NCI-H2227 (cell line): ENCODE measurements at regions not wholly inside any gene's neighbourhood (a gene's known extent, or its start where the extent isn't known, plus 50 kb on each side); places are given as distances from the start of the nearest gene placed in this dataset.
A peak's percentile ranks its signal among the peaks of the same experiment; 100 is the strongest.
"Not testable (repeated sequence)": the region's sequence is repeated elsewhere in the genome, so short reads cannot be mapped to it uniquely, and the experiment has no call there.

Experiments
- DNase-seq: peaks from one replicate; lab custom pipeline; 2025; ENCODE audit not compliant: unreplicated experiment; lab: John Stamatoyannopoulos, UW

DNA sequence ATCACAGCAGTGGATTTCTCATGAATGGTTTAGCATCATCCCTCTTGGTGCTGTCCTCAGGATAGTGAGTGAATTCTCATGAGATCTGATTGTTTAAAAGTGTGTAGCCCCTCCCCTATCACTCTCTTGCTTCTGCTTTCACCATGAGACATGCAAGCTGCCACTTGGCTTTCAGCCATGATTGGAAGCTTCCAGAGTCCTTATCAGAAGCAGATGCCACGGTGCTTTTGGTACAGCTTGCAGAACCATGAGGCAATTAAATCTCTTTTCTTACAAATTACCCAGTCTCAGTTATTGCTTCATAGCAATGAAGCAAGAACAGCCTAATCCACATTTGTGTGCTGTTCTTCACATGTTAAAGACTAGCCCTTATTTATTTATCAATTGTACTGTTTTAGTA, 495.2 kb upstream of the EPHA6 start:
- no peak for DNase-seq

DNA sequence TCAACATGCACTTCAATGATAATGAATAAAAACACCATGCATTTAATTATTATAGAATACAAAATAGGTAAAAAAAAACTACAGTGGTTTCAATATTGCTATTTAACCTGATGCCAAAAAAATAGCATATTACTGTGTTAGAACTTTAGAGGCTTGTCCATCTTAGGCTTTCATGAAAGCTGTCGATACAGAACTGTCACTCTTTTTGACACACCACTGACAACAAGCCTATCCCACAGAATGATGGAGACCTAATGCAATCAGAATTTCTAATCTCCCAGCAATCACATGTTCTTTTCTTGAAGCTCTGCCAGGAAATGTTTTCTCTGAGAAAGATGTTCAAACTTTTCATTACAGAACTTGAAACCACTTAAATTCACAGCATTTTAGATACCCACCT, 490.3 kb upstream of the EPHA6 start:
- no peak for DNase-seq

DNA sequence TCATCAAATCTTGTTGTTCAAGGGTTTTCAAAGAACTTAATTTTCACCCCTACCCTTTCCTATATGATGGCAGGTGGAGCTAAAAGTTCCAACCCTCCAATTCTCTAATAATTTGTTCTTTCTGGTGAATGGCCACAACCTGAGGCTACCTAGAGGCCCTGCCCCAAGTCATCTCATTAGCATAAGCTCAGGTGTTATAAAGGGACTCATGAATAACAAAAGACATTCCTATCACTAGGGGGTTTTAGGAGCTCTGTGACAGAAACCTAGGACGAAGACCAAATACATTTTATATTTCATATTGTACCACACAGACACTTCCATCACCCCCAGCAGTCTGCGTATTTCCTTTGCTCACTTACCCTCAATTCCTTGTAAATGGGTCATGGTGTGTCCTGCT, 483.6 kb upstream of the EPHA6 start:
- no peak for DNase-seq

DNA sequence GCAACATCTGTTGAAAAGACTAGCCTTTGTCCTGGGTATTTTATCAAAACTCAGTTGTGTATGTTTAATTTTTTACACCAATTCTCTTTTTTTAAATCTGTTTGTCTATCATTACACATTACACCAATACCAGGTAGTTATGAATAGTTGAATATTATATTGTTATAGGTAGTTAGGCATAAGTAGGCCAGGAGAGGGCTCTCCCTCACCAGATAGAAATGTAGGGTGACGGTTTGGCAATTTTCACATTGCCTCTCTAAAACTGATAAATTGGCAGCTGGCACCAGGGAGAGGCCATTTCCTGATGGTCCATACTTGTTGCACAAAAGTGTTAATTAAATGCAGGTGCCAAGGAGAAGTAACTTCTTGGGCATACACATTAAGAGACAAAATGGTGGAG, 483.1 kb upstream of the EPHA6 start:
- no peak for DNase-seq

DNA sequence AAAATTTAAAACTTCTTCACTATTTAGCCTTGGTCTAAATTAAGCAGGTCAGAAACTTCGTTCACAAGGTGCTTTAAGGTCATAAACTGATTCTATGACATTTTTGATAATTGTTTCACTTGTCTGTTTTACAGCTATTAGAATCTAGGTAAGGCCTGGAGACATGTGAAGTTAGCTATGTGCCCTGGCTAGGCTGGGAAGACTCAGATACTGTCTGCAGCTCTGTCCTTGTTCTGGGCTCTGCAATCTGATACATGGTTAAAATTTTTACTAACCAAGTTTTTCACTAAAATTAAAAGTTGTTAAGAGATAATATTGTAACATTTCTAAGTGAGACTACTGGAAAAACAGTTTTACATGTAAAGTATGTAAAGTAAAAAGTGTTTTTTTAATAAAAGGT, 479.6 kb upstream of the EPHA6 start:
- DNase-seq: no peak

DNA sequence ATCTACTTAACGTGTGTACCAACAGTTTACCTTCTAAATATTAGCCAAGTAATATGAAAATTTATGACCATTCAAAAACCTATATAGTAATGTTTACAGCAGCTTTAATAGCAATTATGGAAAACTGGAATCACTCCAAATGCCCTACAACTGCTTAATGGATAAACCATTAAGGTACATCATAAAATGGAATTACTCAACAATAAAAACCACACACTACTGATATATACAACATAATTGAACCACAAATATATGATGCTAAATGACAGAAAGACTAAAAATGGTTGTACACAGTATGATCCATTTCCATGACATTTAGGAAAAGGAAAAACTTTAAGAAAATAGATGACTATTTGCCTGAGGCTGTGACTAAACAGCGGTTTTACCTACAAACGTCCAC, 467.1 kb upstream of the EPHA6 start:
- DNase-seq: no peak

DNA sequence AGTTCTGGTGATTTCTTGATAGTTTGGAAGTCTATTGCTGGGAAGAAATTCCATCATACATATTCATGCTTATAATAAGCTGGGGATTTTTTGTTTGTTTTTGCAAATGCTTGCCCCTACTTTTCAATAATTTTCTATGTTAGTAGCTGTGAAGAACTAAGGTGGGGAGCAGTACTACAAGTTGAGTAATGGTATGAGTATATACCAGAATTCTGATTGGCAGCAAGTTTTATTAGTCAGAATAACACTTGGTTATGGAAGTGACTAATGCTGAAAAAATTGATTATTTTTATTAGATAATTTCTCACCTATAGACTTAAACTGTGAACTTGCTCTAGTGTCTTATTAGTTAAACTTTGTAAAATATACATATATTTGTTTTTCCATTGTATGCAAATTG, 462.8 kb upstream of the EPHA6 start:
- DNase-seq: not testable (repeated sequence)

DNA sequence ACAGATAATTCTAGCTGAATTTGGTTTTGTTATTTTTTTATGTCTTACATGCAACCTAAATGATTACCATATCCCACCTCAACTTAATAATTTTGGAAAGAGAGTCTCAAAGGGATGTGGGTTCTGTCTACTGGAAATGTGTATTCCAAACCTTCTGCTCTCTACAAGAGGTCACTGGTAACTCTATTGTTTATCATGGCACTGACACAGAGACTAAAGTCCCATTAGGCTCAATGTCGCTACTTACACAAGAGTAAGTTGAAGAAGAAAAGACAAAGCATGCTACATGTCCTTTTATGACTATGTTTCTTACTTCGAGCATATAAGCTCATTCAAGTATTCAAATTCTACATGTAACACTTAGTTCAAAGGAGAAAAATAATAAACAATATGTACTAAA, 460.3 kb upstream of the EPHA6 start:
- no peak for DNase-seq

DNA sequence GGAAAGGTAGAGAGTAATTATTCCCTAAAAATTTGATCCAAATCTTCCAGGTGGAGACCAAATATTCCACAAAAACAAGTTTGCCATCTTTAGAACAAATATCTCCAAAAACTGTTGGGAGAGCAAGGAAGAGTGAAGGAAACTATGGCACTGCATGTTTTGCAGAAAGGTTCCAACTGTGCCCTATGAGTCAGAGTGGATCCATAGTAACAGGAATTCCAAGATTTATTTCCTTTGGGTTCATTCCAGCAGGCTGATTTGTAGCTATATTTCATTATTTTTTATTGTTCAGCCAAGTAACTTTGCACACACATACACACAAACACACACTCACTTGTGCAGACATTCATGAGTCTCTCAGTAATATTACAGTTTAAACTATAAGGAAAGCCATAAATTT, 459.7 kb upstream of the EPHA6 start:
- DNase-seq: no peak

DNA sequence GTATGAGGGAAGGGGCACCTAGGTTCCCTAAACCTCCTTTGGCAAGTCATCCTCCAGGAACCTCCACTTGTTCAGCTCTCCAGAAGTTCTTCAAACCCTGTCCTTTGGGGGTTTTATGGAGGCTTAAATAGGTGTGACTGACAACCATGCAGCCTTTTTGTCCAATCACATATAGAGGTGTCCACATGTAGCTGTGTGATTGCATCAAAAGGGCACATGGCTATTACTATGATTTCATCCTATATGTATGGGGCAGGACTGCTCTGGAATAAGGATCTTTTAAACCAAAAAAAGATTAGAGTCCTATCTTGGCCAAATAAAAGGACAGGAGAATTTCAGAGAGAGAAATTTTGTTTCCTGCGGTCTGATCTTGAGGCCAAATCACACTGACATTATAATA, 453.2 kb upstream of the EPHA6 start:
- no peak for DNase-seq

DNA sequence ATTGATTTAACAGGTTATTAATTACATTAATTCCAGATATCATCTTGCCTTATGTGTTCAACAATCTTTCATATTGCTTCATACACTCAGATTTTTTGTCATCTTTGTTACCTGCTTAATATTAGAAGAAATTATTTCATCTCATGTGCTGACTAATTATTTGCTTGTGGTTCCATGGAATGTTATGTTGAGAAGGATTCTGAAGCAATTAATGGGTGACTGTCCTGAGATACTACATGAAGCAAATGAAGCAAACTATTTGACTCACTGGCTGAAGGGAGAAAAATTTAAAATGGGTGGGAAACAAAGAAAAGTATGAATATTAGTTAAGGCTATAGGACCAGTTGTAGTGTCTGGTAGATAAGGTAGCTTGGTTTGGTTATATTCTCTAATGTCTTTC, 443.8 kb upstream of the EPHA6 start:
- DNase-seq: no peak

DNA sequence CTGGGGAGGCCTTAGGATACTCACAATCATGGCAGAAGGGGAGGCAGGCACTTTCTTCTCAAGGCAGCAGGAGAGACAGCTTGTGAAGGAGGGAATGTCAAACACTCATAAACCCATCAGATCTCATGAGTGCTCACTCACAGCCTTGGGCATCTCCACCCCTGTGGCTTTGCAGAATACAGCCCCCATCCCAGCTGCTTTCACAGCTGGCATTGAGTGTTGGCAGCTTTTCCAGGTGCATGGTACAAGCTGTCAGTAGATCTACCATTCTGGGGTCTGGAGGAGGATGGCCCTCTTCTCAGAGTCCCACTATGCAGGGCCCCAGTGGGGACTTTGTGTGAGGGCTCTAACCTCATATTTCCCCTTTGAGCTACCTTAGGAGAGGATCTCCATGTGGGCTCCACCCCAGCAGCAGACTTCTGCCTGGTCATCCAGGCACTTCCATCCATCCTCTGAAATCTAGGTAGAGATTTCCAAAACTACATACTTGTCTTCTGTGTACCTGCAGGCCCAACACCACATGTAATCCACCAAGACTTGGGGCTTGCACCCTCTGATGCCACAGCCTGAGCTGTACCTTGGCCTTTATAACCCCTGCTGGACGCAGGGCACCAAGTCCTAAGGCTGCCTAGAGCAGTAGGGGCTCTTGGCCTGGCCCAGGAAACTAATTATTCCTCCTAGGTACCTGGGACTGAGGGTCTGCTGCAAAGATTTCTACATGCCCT, 404.2 kb upstream of the EPHA6 start:
- DNase-seq: no peak

DNA sequence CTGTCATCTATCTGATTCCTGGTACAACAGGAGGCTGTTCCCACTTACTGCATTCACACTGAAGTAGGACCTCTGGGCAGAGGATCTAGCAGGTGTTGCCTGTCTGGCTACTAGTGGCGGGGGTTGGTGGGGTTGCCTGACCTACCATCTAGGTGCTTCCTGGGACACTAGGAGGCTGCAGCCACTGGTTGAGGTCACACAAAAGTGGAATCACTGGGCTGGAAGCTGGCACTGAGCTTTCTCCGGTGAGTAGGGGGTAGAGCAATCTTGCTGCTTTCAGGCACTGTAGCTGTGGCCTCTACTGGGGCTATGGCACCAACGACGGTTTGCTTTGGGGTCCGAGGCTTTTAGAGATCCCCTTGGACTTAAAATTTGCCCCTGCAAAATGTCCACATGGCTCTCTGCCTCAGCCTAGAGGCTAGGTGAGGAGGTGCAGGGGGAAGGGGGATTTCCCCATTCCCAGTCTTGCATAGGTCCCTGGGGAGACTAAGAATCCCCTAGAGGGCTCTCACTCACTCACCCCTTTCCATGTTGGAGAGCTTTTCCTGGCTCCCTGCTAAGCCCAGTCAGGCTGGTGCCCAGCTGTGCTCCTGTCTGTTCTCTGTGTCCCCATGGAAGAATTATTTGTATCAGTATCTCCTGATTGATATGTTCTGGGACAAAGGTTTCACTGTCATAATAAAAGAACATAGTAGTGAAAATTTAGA, 397.7 kb upstream of the EPHA6 start:
- DNase-seq: no peak

DNA sequence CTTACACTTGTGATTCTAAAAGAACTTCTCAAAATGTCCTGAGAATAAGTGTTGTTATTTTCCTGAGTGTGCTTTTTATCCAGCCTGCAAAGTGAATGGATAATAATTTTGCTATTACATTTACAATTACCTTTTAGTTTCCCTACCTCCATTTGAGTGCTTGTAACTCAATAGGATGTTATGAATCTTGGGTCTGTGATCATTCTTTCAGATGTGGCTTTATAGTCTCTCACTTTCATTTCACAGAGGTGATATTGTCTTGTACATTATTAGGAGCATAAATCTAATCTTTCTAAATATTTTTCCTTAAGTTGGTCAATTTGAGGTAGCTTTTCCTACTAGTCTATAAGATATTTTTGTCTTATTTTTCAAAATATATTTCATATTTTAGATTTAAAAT, 386.3 kb upstream of the EPHA6 start:
- no peak for DNase-seq

DNA sequence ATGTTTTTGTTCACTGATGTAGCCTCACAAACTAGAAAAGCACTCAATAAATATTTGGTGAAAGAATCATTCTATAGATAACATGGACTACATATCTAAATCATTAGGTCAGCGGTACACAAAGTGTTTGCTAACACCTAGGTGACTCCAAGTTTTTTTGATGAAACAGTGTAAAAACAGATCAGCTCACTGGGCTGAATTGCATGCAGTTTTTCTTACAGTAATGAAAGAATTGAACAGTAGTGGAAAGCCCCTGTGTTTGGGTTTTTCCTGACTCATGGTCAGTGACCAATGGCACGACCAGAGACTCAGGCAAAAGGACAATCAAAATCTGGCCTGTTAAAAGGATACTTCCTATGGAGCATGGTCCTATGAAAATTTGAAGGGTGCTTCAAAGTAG, 384.3 kb upstream of the EPHA6 start:
- DNase-seq: no peak

DNA sequence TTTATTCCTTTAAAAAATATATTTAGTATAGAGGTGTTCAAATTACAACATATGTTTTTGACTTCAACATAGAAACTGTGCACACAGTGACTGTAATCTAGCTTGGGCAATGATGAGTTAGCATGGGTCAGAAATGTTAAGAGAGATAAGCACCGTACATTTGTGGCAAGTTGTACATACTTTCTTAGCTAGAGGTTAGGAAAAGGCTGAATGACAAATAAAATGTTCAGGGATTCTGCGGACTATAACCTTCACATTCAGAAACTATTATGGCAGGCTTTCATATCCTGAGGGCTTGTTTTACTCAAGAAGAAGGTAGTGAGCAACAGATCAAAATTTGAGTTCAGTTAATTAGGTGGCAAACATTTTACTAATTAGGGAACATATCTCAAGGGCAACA, 379.7 kb upstream of the EPHA6 start:
- DNase-seq: no peak

DNA sequence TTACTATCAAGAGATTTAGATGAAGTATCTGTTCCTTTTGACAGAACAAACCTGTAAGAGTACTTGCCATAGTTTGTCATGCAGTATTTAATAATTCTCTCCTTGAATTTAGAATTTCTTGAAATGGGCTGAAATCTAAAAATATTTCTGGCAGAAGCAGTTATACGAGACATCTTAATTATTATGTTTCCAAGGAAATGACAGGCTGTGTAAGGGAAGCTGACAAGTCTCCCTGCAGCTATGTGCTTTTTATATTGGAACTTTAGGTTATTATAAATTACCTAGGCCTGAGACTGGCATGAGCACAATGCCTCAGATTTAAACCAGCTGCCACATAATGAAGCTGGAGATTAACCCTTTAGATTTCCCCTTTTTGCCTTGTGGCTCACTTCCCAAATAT, 365.0 kb upstream of the EPHA6 start:
- peak; percentile 61 for DNase-seq

DNA sequence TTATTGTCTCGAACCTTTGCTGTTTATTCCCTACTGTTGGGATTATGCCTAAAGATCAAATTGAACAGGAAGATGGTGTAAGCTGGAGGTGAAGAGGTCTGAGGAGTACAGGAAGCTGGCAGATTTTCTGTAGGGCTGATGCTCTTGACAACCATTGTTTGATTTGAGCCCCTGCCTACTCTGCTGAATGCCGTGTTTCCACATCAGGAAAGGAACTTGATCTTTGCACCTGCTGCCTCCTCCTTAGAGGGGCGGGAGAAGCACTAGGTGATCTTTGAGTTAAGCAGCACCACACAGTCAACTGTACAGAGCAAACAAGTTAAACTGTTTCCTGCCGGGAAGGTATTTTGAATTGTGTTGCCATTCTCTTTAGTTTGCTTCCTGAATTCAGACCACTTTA, 364.6 kb upstream of the EPHA6 start:
- DNase-seq: peak; percentile 61

DNA sequence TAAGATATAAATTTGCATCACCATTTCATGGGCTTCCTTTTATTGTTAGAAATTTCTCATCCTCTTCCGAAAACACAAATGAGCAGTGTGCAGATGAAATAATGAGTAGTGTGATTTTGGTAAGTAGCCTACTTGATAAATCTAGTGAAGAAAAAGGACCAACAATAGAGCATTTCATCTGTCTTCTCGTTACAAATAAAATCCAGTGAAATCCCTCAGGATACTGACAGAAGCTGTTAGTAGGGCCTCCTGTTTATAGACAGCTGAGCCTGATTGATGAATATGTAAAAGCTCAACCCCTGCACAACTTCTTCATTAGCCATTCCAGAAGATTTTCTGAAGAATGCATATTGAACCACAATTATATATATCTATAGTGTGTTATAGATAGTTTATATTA, 363.7 kb upstream of the EPHA6 start:
- DNase-seq: no peak

DNA sequence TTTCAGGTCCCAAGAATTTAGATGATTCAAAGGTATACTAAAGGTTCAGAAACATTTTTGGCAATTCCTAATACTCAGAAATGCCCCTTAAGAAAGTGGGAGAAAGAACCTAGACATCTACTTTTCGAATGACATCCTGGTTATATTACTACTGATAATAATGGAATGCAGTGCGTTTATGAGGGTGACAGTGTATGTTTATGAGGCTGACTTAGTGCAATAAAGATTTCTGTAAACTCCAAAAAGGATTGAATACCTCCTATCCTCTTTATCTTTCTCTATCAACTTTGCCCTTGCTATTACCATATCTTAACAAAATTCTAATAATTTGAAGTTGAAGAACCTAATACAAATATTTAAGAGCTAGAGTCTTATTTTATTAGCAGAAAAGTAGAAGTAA, 348.9 kb upstream of the EPHA6 start:
- no peak for DNase-seq

DNA sequence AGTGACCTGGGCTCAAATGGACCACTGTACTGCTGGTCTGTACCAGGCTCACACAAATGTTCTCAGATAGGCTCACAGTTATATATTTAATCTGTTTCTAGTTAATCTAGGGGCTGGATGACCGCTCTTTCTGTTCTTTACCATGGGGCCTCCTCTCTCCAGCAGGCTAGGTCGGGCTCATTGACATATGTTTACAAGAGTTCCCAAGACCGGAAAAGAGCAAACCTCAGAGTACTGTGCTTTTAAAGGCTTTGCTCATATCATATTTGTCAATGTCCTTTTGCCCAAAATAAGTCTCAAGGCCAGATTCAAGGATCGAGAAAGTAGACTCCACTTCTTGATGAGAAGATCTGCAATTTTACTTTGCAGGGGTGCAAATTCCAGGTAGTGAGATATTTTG, 348.0 kb upstream of the EPHA6 start:
- no peak for DNase-seq

DNA sequence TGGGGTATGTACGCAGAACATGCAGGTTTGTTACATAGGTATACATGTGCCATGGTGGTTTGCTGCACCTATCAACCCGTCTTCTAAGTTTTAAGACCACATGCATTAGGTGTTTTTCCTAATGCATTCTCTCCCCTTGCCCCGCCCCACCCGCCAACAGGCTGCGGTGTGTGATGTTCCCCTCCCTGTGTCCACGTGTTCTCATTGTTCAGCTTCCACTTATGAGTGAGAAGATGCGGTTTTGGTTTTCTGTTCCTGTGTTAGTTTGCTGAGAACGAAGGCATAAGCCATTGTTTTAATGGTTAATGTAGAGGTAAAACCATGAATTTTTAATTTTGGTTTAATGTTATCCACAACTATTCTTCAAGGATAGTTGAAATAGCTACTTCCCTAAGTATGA, 346.8 kb upstream of the EPHA6 start:
- DNase-seq: no peak

DNA sequence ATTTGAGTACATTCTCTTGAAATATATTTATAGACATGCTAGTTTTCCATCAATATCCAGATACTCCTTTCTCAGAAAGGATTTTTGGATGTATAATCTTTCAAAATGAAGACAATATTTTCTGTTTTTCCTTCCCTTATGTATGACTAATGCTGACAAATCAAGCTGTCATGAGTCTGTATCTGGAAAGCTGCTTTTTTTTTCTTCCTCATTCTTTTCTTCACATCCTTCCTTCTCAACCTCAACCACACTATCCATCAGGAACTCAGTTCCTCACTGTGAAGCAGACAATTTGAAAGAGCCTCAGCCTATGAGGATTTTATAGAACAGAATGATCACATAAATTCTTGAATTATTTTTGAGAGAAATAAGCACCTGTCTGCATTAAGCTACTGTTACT, 335.9 kb upstream of the EPHA6 start:
- no peak for DNase-seq
